Endodermal cell (in vitro differentiated cells): ENCODE measurements at regions not wholly inside any gene's neighbourhood (a gene's known extent, or its start where the extent isn't known, plus 50 kb on each side); places are given as distances from the start of the nearest gene placed in this dataset.

Experiments
- DNase-seq: peaks from one replicate; pipeline ENCODE4 v3.0.0-alpha.2; 2017
- H3K27ac ChIP-seq: 2 replicates; pipeline ENCODE4 v1.5.1; 2013; ENCODE audit warnings: mild to moderate bottlenecking, low read depth, low read length, moderate library complexity
- H3K27me3 ChIP-seq: 2 replicates; pipeline ENCODE4 v1.6.1; 2013; ENCODE audit warnings: mild to moderate bottlenecking, low read length, moderate library complexity; ENCODE audit not compliant: insufficient read depth, control insufficient read depth, poor library complexity, severe bottlenecking
- H3K36me3 ChIP-seq: 2 replicates; pipeline ENCODE4 v1.7.0; 2013; ENCODE audit warnings: mild to moderate bottlenecking, low read length, moderate library complexity; ENCODE audit not compliant: control insufficient read depth, insufficient read depth
- H3K4me1 ChIP-seq: one replicate; pipeline ENCODE4 v1.7.0; 2013; ENCODE audit warnings: low read length; ENCODE audit not compliant: control insufficient read depth, insufficient read depth
- H3K4me3 ChIP-seq: 2 replicates; pipeline ENCODE4 v1.5.1; 2013; ENCODE audit warnings: mild to moderate bottlenecking, low read length, moderate library complexity
- H3K9ac ChIP-seq: 2 replicates; pipeline ENCODE4 v1.6.1; 2013; ENCODE audit warnings: mild to moderate bottlenecking, low read length, moderate library complexity; ENCODE audit not compliant: poor library complexity, severe bottlenecking; ENCODE audit errors: extremely low read depth
- H3K9me3 ChIP-seq: 2 replicates; pipeline ENCODE4 v1.6.1; 2013; ENCODE audit warnings: mild to moderate bottlenecking, low read length, moderate library complexity; ENCODE audit not compliant: control insufficient read depth
- H3K27ac Mint-ChIP-seq: 2 replicates; pipeline ENCODE4 v1.8.0; 2020; ENCODE audit warnings: mixed read lengths
- H3K27me3 Mint-ChIP-seq: 2 replicates; pipeline ENCODE4 v1.8.0; 2021; ENCODE audit warnings: mild to moderate bottlenecking, mixed read lengths; ENCODE audit not compliant: insufficient read depth
- H3K36me3 Mint-ChIP-seq: 2 replicates; pipeline ENCODE4 v1.8.0; 2020; ENCODE audit warnings: low read depth, mixed read lengths
- H3K4me1 Mint-ChIP-seq: 2 replicates; pipeline ENCODE4 v1.8.0; 2020; ENCODE audit warnings: mixed read lengths
- H3K4me3 Mint-ChIP-seq: 2 replicates; pipeline ENCODE4 v1.8.0; 2020; ENCODE audit warnings: mild to moderate bottlenecking, moderate library complexity, mixed read lengths
- H3K9me3 Mint-ChIP-seq: 2 replicates; pipeline ENCODE4 v1.8.0; 2020; ENCODE audit warnings: mild to moderate bottlenecking, mixed read lengths
- WGBS, 2 experiments: methylation state at CpG; one replicate each; pipeline versions ENCODE4 v1.1.5 to v1.1.7; 2013; ENCODE audit warnings: missing lambda C conversion rate in 2 of 2, mixed read lengths in 1 of 2; ENCODE audit not compliant: insufficient coverage in 1 of 2, insufficient read length in 1 of 2; 5-methylcytosine and 5-hydroxymethylcytosine counted together
- TF ChIP-seq, protein P1 (sequence below): fragments of 200-600 bp; sonication (generic); conservative IDR thresholded peaks from 2 replicates; pipeline ENCODE4 v1.5.0; 2021; ENCODE audit warnings: antibody characterized with exemption, mild to moderate bottlenecking

DNA sequence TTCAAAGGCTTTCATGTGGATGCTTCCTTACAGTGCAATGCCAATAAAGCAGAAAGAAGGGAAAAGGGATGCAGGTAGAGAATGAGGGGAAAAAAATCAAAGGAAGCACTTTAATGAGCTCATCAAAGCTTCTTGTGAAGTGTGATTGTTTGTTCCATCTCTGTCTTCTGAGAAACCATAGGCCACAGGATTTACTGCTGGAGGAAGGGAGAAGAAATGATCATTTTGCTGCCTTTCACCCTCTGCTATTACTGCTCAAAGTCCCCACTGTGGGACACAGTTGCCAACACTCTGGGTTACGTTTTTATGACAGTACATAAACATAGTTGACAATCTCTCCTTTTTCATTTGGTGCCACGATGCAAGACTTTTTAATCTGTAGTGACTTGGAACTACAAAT lies 558.0 kb upstream of the TECRL start:
- H3K4me1 Mint-ChIP-seq, result no peaks in the 10 kb centered on the region
- WGBS, 2 experiments, result 80 to 90% methylated on average over 1 to 2 of the region's 2 CpGs

DNA sequence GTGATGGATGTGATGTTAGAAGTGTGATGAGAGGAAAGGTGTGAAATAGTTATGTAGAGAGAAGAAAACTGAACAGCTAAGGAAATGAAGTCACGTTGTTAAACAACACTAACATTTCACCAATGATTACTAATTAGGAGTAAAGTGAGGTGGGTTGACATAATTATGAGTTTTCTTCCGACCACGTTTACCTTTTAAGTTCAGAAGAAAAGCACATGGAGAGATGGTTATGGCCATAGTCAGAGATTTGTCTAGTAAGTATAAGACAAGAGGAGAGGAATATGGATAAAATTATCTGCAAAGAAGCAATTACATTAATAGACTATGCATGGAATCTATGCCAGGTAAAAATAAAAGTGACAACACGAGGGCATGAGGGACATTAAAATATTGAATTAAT lies 551.3 kb upstream of the TECRL start:
- Histone ChIP-seq H3K4me1 (no peaks in the 10 kb centered on the region), H3K9me3 (peaks cover under 1% of the 10 kb centered on the region), H3K27me3 (no peaks in the 10 kb centered on the region), H3K36me3 (no peaks in the 10 kb centered on the region), H3K9ac (no peak overlapping the region), H3K27ac (no peak overlapping the region), H3K4me3 (no peak overlapping the region)
- Mint-ChIP-seq H3K4me3 (no peak overlapping the region), H3K9me3 (peaks cover 14% of the 10 kb centered on the region), H3K36me3 (no peaks in the 10 kb centered on the region), H3K27ac (no peak overlapping the region), H3K4me1 (no peaks in the 10 kb centered on the region), H3K27me3 (no peaks in the 10 kb centered on the region)
- WGBS, 2 experiments, result 87 to 99% methylated on average over 3 of the region's 4 CpGs
- TF ChIP-seq, protein P1, sequence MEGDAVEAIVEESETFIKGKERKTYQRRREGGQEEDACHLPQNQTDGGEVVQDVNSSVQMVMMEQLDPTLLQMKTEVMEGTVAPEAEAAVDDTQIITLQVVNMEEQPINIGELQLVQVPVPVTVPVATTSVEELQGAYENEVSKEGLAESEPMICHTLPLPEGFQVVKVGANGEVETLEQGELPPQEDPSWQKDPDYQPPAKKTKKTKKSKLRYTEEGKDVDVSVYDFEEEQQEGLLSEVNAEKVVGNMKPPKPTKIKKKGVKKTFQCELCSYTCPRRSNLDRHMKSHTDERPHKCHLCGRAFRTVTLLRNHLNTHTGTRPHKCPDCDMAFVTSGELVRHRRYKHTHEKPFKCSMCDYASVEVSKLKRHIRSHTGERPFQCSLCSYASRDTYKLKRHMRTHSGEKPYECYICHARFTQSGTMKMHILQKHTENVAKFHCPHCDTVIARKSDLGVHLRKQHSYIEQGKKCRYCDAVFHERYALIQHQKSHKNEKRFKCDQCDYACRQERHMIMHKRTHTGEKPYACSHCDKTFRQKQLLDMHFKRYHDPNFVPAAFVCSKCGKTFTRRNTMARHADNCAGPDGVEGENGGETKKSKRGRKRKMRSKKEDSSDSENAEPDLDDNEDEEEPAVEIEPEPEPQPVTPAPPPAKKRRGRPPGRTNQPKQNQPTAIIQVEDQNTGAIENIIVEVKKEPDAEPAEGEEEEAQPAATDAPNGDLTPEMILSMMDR, result no peak
- DNase-seq, result no peak

More for the DNA sequence above, 558.0 kb upstream of the TECRL start:
- H3K4me3 ChIP-seq, result no peak overlapping the region
- TF ChIP-seq, protein P1, result no peak
- H3K9ac ChIP-seq, result no peak overlapping the region
- H3K27me3 Mint-ChIP-seq, result no peaks in the 10 kb centered on the region
- H3K9me3 Mint-ChIP-seq, result peaks cover 19% of the 10 kb centered on the region
- H3K36me3 ChIP-seq, result no peaks in the 10 kb centered on the region
- no peaks in the 10 kb centered on the region for H3K27me3 ChIP-seq
- no peak overlapping the region for H3K27ac ChIP-seq
- H3K4me3 Mint-ChIP-seq, result no peak overlapping the region
- no peaks in the 10 kb centered on the region for H3K4me1 ChIP-seq
- no peaks in the 10 kb centered on the region for H3K36me3 Mint-ChIP-seq
- no peak for DNase-seq
- no peak overlapping the region for H3K27ac Mint-ChIP-seq
- H3K9me3 ChIP-seq, result no peaks in the 10 kb centered on the region

DNA sequence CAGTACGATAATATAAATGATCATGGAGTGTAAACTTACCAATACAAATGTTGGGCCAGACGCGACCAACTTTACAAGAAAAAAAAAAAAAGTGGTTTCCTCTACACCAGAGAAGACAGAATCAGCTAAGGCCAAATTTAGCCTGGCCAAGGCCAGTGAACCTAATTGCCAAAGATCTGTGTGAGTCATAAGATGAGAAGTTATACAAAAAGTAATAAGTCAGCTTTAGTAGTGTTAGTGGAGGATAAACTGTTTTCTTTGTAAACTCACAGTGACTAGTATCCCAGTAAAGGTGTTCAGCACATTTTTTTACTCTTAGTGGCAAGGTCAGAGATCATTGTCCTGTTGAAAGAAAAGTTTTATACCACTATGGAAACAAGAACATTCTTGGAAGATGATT lies 531.4 kb upstream of the TECRL start:
- Histone ChIP-seq H3K36me3 (no peaks in the 10 kb centered on the region), H3K9ac (no peak overlapping the region), H3K4me1 (no peaks in the 10 kb centered on the region), H3K27me3 (no peaks in the 10 kb centered on the region), H3K9me3 (no peaks in the 10 kb centered on the region), H3K27ac (no peak overlapping the region), H3K4me3 (no peak overlapping the region)
- peaks cover 2% of the 10 kb centered on the region for H3K36me3 Mint-ChIP-seq
- no peak for DNase-seq
- H3K4me1 Mint-ChIP-seq, result peaks cover 5% of the 10 kb centered on the region
- no peaks in the 10 kb centered on the region for H3K27me3 Mint-ChIP-seq
- TF ChIP-seq, protein P1, result no peak
- no peak overlapping the region for H3K27ac Mint-ChIP-seq
- peaks cover 5% of the 10 kb centered on the region for H3K9me3 Mint-ChIP-seq
- 87% methylated on average over 3 of the region's 3 CpGs; no CpG with 5 or more reads in 1 of the 2 experiments for WGBS, 2 experiments
- no peak overlapping the region for H3K4me3 Mint-ChIP-seq
